HUES48 (cell line): ENCODE measurements at regions not wholly inside any gene's neighbourhood (a gene's known extent, or its start where the extent isn't known, plus 50 kb on each side); places are given as distances from the start of the nearest gene placed in this dataset.
A peak's percentile ranks its signal among the peaks of the same experiment; 100 is the strongest.

Source experiments
- H3K27ac ChIP-seq: one replicate; pipeline ENCODE4 v1.7.0; 2013; ENCODE audit warnings: low read depth, low read length, inconsistent platforms
- H3K27me3 ChIP-seq: 2 replicates; pipeline ENCODE4 v1.6.1; 2013; ENCODE audit warnings: mild to moderate bottlenecking, low read length; ENCODE audit not compliant: control insufficient read depth, insufficient read depth
- H3K36me3 ChIP-seq: 2 replicates; pipeline ENCODE4 v1.6.1; 2013; ENCODE audit warnings: low read length; ENCODE audit not compliant: control insufficient read depth, insufficient read depth
- H3K4me1 ChIP-seq: 2 replicates; pipeline ENCODE4 v1.6.1; 2013; ENCODE audit warnings: mild to moderate bottlenecking, low read length; ENCODE audit not compliant: control insufficient read depth, insufficient read depth
- H3K4me3 ChIP-seq: 2 replicates; pipeline ENCODE4 v1.5.1; 2013; ENCODE audit warnings: mild to moderate bottlenecking, low read depth, low read length
- H3K9ac ChIP-seq: 2 replicates; pipeline ENCODE4 v1.6.1; 2013; ENCODE audit warnings: mild to moderate bottlenecking, low read depth, low read length, moderate library complexity
- H3K9me3 ChIP-seq: 2 replicates; pipeline ENCODE4 v1.6.1; 2013; ENCODE audit warnings: low read length; ENCODE audit not compliant: control insufficient read depth, insufficient read depth

DNA sequence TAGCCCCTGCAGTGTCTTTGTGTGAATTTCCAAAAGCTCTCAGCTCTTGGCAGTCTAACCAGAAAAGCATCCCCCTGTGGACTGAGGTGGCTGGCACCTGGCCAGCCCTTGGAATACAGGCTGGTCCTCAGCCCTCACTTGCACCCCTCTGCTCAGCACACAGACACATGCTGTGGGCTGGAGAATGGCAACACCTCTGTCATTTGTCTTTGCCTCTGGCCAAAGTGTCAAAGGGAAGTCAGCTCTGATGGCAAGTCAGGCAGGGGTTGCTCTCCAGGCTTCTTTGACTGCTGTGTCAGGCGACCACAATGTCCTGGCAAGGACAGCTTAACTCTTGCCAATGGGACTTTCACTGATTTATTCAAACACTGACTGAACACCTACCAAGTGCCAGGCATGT lies 724.8 kb downstream of the INHBA start:
- Histone ChIP-seq H3K36me3 (no peaks in the 10 kb centered on the region), H3K27me3 (no peaks in the 10 kb centered on the region), H3K27ac (no peak overlapping the region), H3K9ac (no peak overlapping the region), H3K9me3 (no peaks in the 10 kb centered on the region), H3K4me3 (no peak overlapping the region), H3K4me1 (peaks cover 5% of the 10 kb centered on the region)

DNA sequence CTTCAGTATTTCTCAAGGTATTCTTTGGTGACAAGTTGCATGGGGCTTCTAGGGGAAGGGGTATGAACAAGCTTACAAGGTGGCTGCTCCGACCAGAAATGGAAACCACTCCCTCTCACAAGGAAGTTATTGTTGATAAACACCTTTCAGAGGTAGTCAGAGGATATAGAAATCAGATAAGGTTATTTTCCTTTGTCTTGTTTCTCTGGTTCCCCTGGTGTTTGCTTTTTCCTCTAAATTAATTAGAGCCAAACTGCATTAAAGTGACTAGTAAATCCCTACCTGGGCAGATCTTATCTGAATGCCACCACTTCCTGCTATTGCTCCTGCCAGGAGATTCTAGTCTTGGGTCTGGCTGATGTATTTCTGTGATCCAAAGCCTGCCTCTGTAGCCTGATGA lies 725.4 kb downstream of the INHBA start:
- no peak overlapping the region for H3K9ac ChIP-seq
- H3K4me1 ChIP-seq: peaks cover 10% of the 10 kb centered on the region
- H3K27me3 ChIP-seq: no peaks in the 10 kb centered on the region
- no peaks in the 10 kb centered on the region for H3K9me3 ChIP-seq
- H3K36me3 ChIP-seq: no peaks in the 10 kb centered on the region
- no peak overlapping the region for H3K27ac ChIP-seq
- H3K4me3 ChIP-seq: no peak overlapping the region

DNA sequence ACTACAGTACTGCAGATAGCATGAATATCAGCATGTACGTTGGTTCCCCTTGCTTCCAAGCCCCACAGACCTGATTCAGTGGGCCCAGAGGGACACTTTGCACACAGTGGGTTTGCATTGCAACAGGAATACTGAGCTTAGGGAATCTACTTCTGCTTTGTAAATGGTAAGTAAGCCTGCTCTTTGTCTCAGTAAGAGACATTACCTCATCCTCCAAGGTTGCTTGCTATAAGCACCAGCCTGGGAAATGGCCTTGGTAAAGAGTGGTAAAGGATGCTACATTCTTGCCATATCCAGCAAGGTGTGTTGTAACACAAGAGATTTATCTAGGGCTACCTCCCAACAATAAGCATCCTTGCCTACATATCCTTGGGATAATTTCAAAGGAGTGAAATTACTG lies 730.5 kb downstream of the INHBA start:
- no peak overlapping the region for H3K4me3 ChIP-seq
- H3K9me3 ChIP-seq: no peaks in the 10 kb centered on the region
- H3K27ac ChIP-seq: peak overlapping the region; percentile 76
- H3K9ac ChIP-seq: peak overlapping the region; percentile 5; the same call in 1 of the 2 replicates
- peaks cover 16% of the 10 kb centered on the region for H3K4me1 ChIP-seq
- H3K36me3 ChIP-seq: no peaks in the 10 kb centered on the region
- H3K27me3 ChIP-seq: no peaks in the 10 kb centered on the region

DNA sequence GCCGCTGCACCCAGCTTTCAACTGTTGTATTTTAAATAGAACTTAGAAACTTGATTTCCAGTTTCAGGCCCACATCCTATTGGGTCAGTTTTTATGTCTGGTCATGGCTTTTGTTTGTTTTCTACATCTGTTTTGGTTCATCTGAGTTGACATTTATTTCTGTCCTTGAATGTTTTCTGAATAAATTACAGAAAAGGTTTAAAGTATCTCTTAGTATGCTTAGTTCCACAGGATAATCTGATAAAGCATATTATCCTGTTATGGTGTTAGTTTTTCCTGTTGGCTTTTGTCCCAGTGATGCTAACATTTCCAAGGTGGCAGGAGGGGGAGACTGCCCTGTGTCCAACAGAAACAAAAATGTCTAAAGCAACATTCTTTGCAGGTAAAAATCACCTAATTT lies 733.2 kb downstream of the INHBA start:
- no peaks in the 10 kb centered on the region for H3K9me3 ChIP-seq
- no peak overlapping the region for H3K9ac ChIP-seq
- H3K4me1 ChIP-seq: peaks cover 21% of the 10 kb centered on the region
- H3K27me3 ChIP-seq: no peaks in the 10 kb centered on the region
- H3K27ac ChIP-seq: no peak overlapping the region
- no peaks in the 10 kb centered on the region for H3K36me3 ChIP-seq
- no peak overlapping the region for H3K4me3 ChIP-seq

DNA sequence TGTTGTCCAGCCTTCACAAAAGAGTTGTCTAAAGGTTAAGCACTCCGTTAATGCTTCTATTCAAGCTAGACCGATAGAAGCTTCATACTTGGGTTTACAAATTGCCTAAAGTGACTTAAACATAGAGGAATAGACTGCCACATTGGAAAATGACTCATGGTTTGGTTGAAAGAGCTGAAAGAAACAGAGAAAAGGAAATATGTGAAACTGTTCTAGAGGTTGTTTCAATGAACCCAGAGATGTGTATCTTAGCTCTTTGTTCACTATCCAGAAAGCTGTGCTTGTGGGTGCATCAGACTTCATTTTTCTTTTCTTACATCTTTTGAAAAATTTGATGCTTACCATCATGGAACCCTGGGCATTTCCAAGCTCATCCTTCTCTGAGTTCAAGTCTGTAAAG lies 736.2 kb downstream of the INHBA start:
- Histone ChIP-seq H3K9me3 (no peaks in the 10 kb centered on the region), H3K9ac (no peak overlapping the region), H3K27ac (no peak overlapping the region), H3K4me3 (no peak overlapping the region), H3K36me3 (no peaks in the 10 kb centered on the region), H3K4me1 (peaks cover 5% of the 10 kb centered on the region; the same call in 1 of the 2 replicates), H3K27me3 (no peaks in the 10 kb centered on the region)

DNA sequence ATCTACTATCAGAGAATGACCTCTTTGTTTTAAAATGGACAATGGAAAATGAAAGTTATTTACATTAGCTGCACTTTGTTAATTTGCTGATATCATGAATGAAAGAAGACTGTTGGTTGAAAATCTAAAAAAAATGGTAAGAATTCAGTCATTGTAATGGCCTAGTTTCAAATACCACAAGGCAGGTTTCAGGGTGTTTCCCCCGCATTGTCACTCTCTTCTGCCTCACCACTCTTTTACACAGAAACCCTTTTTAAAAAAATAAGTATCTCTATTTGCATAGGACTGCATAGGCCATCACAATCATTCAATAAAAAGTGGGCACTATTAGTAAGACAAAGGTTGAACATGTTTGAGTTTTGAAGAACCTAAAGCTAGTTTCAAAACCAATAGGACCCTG lies 737.1 kb downstream of the INHBA start:
- Histone ChIP-seq H3K4me1 (peaks cover 5% of the 10 kb centered on the region; the same call in 1 of the 2 replicates), H3K4me3 (no peak overlapping the region), H3K9ac (no peak overlapping the region)

DNA sequence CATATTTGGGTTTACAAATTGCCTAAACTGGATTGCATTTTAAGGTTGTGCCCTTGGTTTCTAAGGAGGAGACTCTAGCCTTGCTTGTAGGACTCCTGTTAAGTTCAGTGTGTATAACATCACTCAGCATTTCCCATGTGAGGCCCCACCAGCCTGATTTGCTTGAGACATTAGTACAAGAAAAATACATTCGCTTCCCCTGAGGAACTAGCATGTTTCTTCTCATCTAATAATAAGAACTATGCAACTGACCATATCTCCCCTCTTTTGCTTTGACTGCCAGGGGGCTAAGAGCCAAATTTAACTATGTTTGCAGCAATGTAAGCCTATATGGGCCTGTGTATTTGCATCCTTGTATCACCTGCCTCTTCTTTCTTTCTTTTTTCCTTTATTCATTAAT lies 737.9 kb downstream of the INHBA start:
- Histone ChIP-seq H3K36me3 (no peaks in the 10 kb centered on the region), H3K9me3 (no peaks in the 10 kb centered on the region), H3K27ac (no peak overlapping the region), H3K9ac (no peak overlapping the region), H3K4me3 (no peak overlapping the region), H3K27me3 (no peaks in the 10 kb centered on the region), H3K4me1 (peaks cover 5% of the 10 kb centered on the region; the same call in 1 of the 2 replicates)

More for the DNA sequence above, 737.1 kb downstream of the INHBA start:
- Histone ChIP-seq H3K27ac (no peak overlapping the region), H3K27me3 (no peaks in the 10 kb centered on the region), H3K9me3 (no peaks in the 10 kb centered on the region), H3K36me3 (no peaks in the 10 kb centered on the region)

DNA sequence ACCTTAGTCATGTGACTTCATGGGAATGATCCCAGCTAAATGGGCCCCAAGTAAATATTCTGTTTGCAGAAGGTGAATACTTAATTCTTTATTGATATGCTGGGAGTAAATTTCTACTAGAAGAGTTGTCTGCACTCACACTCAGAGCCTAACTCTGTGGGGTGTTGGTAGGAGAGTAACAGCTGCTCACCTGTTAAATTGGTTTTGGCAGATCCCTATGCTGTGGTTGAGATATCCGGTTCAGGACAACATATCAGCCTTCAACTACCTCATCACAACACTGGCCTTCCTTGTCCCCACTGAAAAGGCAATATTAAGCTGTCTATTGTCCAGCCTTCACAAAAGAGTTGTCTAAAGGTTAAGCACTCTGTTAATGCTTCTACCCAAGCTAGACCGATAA lies 738.3 kb downstream of the INHBA start:
- Histone ChIP-seq H3K27me3 (no peaks in the 10 kb centered on the region), H3K27ac (no peak overlapping the region), H3K4me1 (peaks cover 5% of the 10 kb centered on the region; the same call in 1 of the 2 replicates), H3K9ac (no peak overlapping the region), H3K4me3 (no peak overlapping the region), H3K36me3 (no peaks in the 10 kb centered on the region), H3K9me3 (no peaks in the 10 kb centered on the region)

DNA sequence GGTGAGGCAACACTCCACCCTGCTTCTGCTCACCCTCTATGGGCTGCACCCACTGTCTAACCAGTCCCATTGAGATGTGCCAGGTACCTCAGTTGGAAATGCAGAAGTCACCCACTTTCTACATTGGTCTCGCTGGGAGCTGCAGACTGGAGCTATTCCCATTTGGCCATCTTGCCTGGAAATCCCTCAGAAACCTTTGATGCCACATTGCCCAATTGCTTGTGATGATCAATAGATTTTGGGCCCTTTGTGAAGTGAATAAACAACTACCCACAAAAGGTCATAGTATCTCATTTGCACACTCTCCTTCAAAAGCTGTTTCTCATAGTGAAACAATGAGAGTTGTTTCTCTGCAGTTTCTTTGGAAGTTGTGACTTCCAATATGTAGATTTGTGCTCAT lies 742.9 kb downstream of the INHBA start:
- no peaks in the 10 kb centered on the region for H3K36me3 ChIP-seq
- H3K27ac ChIP-seq: no peak overlapping the region
- no peak overlapping the region for H3K4me3 ChIP-seq
- H3K27me3 ChIP-seq: no peaks in the 10 kb centered on the region
- H3K4me1 ChIP-seq: no peaks in the 10 kb centered on the region
- no peak overlapping the region for H3K9ac ChIP-seq
- no peaks in the 10 kb centered on the region for H3K9me3 ChIP-seq

DNA sequence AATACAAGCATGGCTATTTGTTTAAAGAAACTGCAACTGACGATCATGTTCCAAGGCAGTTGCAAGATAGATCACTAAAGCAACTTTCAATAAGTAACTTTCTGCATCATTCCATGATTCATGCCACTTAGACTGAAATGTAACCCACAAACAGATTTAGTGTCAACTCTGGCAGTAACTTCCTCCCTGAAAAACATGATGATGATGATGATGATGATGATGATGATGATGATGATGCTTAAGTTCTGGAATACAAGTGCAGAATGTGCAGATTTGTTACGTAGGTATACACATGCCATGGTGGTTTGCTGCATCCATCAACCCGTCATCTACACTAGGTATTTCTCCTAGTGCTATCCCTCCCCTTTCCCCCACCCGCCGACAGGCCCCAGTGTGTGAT lies 754.7 kb downstream of the INHBA start:
- Histone ChIP-seq H3K36me3 (no peaks in the 10 kb centered on the region), H3K9me3 (peaks cover 18% of the 10 kb centered on the region), H3K27ac (no peak overlapping the region), H3K9ac (no peak overlapping the region), H3K27me3 (no peaks in the 10 kb centered on the region), H3K4me1 (no peaks in the 10 kb centered on the region), H3K4me3 (no peak overlapping the region)

DNA sequence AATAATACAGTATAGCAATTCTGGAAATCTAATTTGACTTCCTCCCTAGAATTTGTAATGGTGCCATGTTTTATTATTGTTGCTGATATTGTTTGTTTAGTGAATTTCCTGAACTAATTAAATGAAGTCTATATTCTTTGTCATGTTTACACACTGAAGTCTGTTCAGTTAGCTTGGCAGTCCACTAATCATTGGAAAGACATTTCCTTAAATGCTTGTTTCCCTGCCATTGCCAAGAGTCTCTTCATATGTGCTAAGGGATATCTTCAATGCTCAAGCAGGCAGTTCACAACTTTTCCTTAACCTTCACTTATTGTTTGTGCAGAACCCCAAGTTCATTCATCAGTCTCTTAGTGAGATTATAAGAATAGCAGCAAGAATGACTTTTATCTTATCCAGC lies 755.3 kb downstream of the INHBA start:
- H3K9me3 ChIP-seq: peaks cover 18% of the 10 kb centered on the region
- H3K9ac ChIP-seq: no peak overlapping the region
- no peaks in the 10 kb centered on the region for H3K4me1 ChIP-seq
- H3K27ac ChIP-seq: no peak overlapping the region
- H3K4me3 ChIP-seq: no peak overlapping the region
- H3K27me3 ChIP-seq: no peaks in the 10 kb centered on the region
- H3K36me3 ChIP-seq: no peaks in the 10 kb centered on the region

DNA sequence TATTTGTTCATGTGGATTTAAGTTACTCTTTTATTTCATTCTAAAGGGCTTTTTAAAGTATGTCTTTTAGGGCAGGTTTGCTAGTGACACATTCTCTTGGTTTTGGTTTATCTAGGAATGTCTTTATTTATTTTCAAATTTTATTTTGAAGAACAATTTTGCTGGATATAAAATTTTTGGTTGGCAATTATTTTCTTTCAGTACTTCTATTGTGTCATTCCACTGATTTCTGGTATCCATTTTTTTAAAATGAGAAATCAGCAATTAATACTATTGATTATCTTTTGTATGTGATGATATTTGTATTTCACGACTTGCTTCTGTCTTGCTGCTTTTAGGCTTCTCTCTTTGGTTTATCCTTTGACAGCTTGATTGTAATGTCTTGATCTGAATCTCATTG lies 756.3 kb downstream of the INHBA start:
- Histone ChIP-seq H3K4me3 (no peak overlapping the region), H3K27ac (no peak overlapping the region), H3K27me3 (no peaks in the 10 kb centered on the region), H3K9me3 (peaks cover 18% of the 10 kb centered on the region), H3K36me3 (no peaks in the 10 kb centered on the region), H3K4me1 (no peaks in the 10 kb centered on the region), H3K9ac (no peak overlapping the region)
